HCT116 (cell line): ENCODE measurements at regions not wholly inside any gene's neighbourhood (a gene's known extent, or its start where the extent isn't known, plus 50 kb on each side); places are given as distances from the start of the nearest gene placed in this dataset.

Experiments used
- ATAC-seq: fragments of 200-7000 bp; cut with Tn5 transposase; 2 replicates; pipeline ENCODE4 v1.9.1; 2020; ENCODE audit warnings: mild to moderate bottlenecking, moderate library complexity
- BruUV-seq: library from RNA; stranded (reverse); fragments of 400-500 nt; replicated peaks from 2 replicates; lab custom pipeline; 2021; lab: Mats Ljungman, UMichigan
- CTCF ChIA-PET: fragments of 300-600 bp; sonication (Branson Sonifier 250); formaldehyde crosslinking; loops from one replicate; lab custom pipeline; 2021; ENCODE audit warnings: antibody characterized with exemption; lab: Charles Lee
- POLR2A ChIA-PET: fragments of 300-600, 350-600 bp; sonication (Branson Sonifier 250); formaldehyde crosslinking; loops from one replicate; lab custom pipeline; 2021; ENCODE audit warnings: antibody characterized with exemption; lab: Charles Lee
- RAD21 ChIA-PET, 2 experiments: fragments of 300-600 bp; sonication (Branson Sonifier 250); formaldehyde crosslinking; loops; one replicate each; lab custom pipeline; 2023; ENCODE audit warnings: low total read pairs in 2 of 2; ENCODE audit not compliant: uncharacterized antibody in 2 of 2, unreplicated experiment in 2 of 2, low non-redundant PET in 1 of 2; lab: Charles Lee
- DNase-seq: peaks from one replicate; pipeline ENCODE4 v3.0.0-alpha.2; 2010; ENCODE audit warnings: low read depth, low spot score
- H2AFZ ChIP-seq: fragments of 200-600 bp; shearing (Covaris generic), sonication (generic); 2 replicates; pipeline ENCODE4 v1.6.1; 2017; ENCODE audit warnings: low read depth, mixed run types, mixed read lengths, antibody characterized with exemption, low read length; ENCODE audit not compliant: poor library complexity, severe bottlenecking
- H3K27ac ChIP-seq: 2 replicates; pipeline ENCODE4 v1.5.1; 2012; ENCODE audit warnings: low read depth, low read length
- H3K27me3 ChIP-seq: fragments of 200-600 bp; sonication (generic); 2 replicates; pipeline ENCODE4 v1.6.1; 2016; ENCODE audit warnings: mixed run types, low read length, mixed read lengths; ENCODE audit not compliant: insufficient read depth
- H3K36me3 ChIP-seq, 2 experiments: fragments of 200-500 bp in 1 of 2; fragments of 200-600 bp in 1 of 2; sonication (Bioruptor generic) in 1 of 2; sonication (generic) in 1 of 2; 2 replicates each; pipeline versions ENCODE4 v1.5.1 to v1.6.1; 2014 to 2016; ENCODE audit warnings: low read length in 2 of 2, inconsistent platforms in 1 of 2, mixed read lengths in 1 of 2, mixed run types in 1 of 2; ENCODE audit not compliant: insufficient read depth in 2 of 2, control insufficient read depth in 1 of 2
- H3K4me1 ChIP-seq, 2 experiments: fragments of 200-600 bp in 1 of 2; sonication (generic) in 1 of 2; 2 replicates each; pipeline versions ENCODE4 v1.5.1 to v1.6.1; 2012 to 2017; ENCODE audit warnings: low read length in 2 of 2, inconsistent platforms in 1 of 2, mild to moderate bottlenecking in 1 of 2, mixed read lengths in 1 of 2, mixed run types in 1 of 2, moderate library complexity in 1 of 2; ENCODE audit not compliant: insufficient read depth in 2 of 2, control insufficient read depth in 1 of 2
- H3K4me2 ChIP-seq: fragments of 200-600 bp; sonication (generic); 2 replicates; pipeline ENCODE4 v1.6.1; 2017; ENCODE audit warnings: mixed run types, low read length, mixed read lengths
- H3K4me3 ChIP-seq, 2 experiments: fragments of 200-600 bp in 1 of 2; sonication (generic) in 1 of 2; replicated peaks in 1 of 2; 2 replicates each; pipeline ENCODE4 v1.5.1; 2011 to 2016; ENCODE audit warnings: low read length in 2 of 2, control low read depth in 1 of 2, low read depth in 1 of 2, mild to moderate bottlenecking in 1 of 2, mixed read lengths in 1 of 2, mixed run types in 1 of 2
- H3K79me2 ChIP-seq: fragments of 200-600 bp; sonication (generic); 2 replicates; pipeline ENCODE4 v1.6.1; 2017; ENCODE audit warnings: mild to moderate bottlenecking, mixed run types, low read length, moderate library complexity, mixed read lengths; ENCODE audit not compliant: insufficient read depth
- H3K9ac ChIP-seq: fragments of 200-600 bp; sonication (generic); 2 replicates; pipeline ENCODE4 v1.6.1; 2016; ENCODE audit warnings: low read length, mixed read lengths
- H3K9me2 ChIP-seq: fragments of 200-600 bp; sonication (generic), shearing (Covaris generic); 2 replicates; pipeline ENCODE4 v1.6.1; 2017; ENCODE audit warnings: mixed run types, mild to moderate bottlenecking, moderate library complexity; ENCODE audit not compliant: insufficient read depth
- H3K9me3 ChIP-seq, 2 experiments: fragments of 200-500 bp in 1 of 2; fragments of 200-600 bp in 1 of 2; sonication (Bioruptor generic) in 1 of 2; sonication (generic) in 1 of 2; 2 replicates each; pipeline ENCODE4 v1.6.1; 2014 to 2017; ENCODE audit warnings: low read length in 2 of 2, mixed read lengths in 2 of 2, inconsistent platforms in 1 of 2, low read depth in 1 of 2, mild to moderate bottlenecking in 1 of 2, mixed run types in 1 of 2, moderate library complexity in 1 of 2; ENCODE audit not compliant: control insufficient read depth in 1 of 2, insufficient read depth in 1 of 2
- H4K20me1 ChIP-seq: fragments of 200-600 bp; sonication (generic), shearing (Covaris generic); 2 replicates; pipeline ENCODE4 v1.6.1; 2017; ENCODE audit warnings: mixed run types, mild to moderate bottlenecking, moderate library complexity; ENCODE audit not compliant: insufficient read depth
- ATF3 ChIP-seq: IDR thresholded peaks from 2 replicates; pipeline ENCODE4 v1.6.1; 2012
- EZH2phosphoT487 ChIP-seq: fragments of 200-600 bp; IDR thresholded peaks from 2 replicates; pipeline ENCODE4 v1.6.1; 2018; ENCODE audit warnings: antibody characterized with exemption, borderline replicate concordance
- FOSL1 ChIP-seq: IDR thresholded peaks from 2 replicates; pipeline ENCODE4 v1.6.1; 2012; ENCODE audit warnings: low read depth
- JUND ChIP-seq: IDR thresholded peaks from 2 replicates; pipeline ENCODE4 v1.6.1; 2012
- MAX ChIP-seq: IDR thresholded peaks from 2 replicates; pipeline ENCODE4 v1.6.1; 2012
- POLR2AphosphoS5 ChIP-seq: IDR thresholded peaks from 2 replicates; pipeline ENCODE4 v1.6.1; 2011; ENCODE audit warnings: mild to moderate bottlenecking, low read depth, low read length, moderate library complexity
- RAD21 ChIP-seq: IDR thresholded peaks from 2 replicates; pipeline ENCODE4 v1.6.1; 2012; ENCODE audit warnings: low read depth, mild to moderate bottlenecking
- SIN3A ChIP-seq: IDR thresholded peaks from 2 replicates; pipeline ENCODE4 v1.6.1; 2012; ENCODE audit warnings: low read depth
- SP1 ChIP-seq: IDR thresholded peaks from 2 replicates; pipeline ENCODE4 v1.6.1; 2012; ENCODE audit warnings: low read depth
- ZNF274 ChIP-seq: fragments of 200-500 bp; sonication (Bioruptor generic); IDR thresholded peaks from 2 replicates; pipeline ENCODE4 v1.6.1; 2014; ENCODE audit warnings: mild to moderate bottlenecking, low read depth, low read length, inconsistent platforms
- intact Hi-C: fragments of 100-400 bp; cut with micrococcal nuclease; formaldehyde crosslinking; loops from 2 replicates; pipeline ENCODE4 v1.10.0; 2022
- TF ChIP-seq, protein P1 (sequence below), 3 experiments: fragments of 200-600 bp in 1 of 3; sonication (generic) in 1 of 3; IDR thresholded peaks in 2 of 3; conservative IDR thresholded peaks in 1 of 3; 2 replicates each; pipeline ENCODE4 v1.5.1; 2012 to 2017; ENCODE audit warnings: low read depth in 2 of 3, low read length in 2 of 3, antibody characterized with exemption in 1 of 3, borderline replicate concordance in 1 of 3, control low read depth in 1 of 3, mild to moderate bottlenecking in 1 of 3, mixed read lengths in 1 of 3, mixed run types in 1 of 3, moderate library complexity in 1 of 3; ENCODE audit not compliant: insufficient read depth in 1 of 3
- TF ChIP-seq, protein P2 (sequence below): IDR thresholded peaks from 2 replicates; pipeline ENCODE4 v1.6.1; 2012; ENCODE audit warnings: low read depth
- TF ChIP-seq, protein P3 (sequence below): IDR thresholded peaks from 2 replicates; pipeline ENCODE4 v1.6.1; 2011; ENCODE audit warnings: mild to moderate bottlenecking, low read length, moderate library complexity; ENCODE audit not compliant: insufficient replicate concordance; ENCODE audit errors: extremely low read depth

DNA sequence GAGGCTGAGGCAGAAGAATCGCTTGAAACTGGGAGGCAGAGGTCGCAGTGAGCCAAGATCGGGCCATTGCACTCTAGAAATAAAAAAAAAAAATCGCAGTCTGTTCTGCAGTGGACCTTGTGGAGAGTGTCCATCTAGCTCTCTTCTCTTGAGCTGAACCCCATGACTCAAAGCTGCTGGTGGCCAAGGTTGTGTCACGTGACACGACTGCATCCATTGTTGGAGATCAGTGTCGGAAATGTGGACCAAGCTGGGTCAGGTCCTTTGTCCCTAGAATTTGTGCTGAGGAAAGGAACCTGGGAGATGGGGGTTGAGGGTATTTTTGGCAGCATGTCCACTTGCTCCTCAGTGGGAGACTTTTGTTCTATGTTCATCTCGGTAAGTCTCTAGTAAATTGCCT is 564.8 kb upstream of the CDH4 start:
- no peak overlapping the region for H3K27ac ChIP-seq
- intact Hi-C loops = no loop called here
- no peak overlapping the region for H2AFZ ChIP-seq
- H3K79me2 ChIP-seq = no peaks in the 10 kb centered on the region
- H3K9ac ChIP-seq = no peak overlapping the region
- no peak overlapping the region for H3K4me2 ChIP-seq
- TF ChIP-seq, protein P1, sequence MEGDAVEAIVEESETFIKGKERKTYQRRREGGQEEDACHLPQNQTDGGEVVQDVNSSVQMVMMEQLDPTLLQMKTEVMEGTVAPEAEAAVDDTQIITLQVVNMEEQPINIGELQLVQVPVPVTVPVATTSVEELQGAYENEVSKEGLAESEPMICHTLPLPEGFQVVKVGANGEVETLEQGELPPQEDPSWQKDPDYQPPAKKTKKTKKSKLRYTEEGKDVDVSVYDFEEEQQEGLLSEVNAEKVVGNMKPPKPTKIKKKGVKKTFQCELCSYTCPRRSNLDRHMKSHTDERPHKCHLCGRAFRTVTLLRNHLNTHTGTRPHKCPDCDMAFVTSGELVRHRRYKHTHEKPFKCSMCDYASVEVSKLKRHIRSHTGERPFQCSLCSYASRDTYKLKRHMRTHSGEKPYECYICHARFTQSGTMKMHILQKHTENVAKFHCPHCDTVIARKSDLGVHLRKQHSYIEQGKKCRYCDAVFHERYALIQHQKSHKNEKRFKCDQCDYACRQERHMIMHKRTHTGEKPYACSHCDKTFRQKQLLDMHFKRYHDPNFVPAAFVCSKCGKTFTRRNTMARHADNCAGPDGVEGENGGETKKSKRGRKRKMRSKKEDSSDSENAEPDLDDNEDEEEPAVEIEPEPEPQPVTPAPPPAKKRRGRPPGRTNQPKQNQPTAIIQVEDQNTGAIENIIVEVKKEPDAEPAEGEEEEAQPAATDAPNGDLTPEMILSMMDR (IDR thresholded peaks at IDR 0.05 in 2 of 3, conservative IDR thresholded peaks at IDR 0.05 in 1 of 3; ENCODE audit: borderline replicate concordance in 1 of 3, insufficient read depth in 1 of 3, low read depth in 2 of 3, low read length in 2 of 3) = no peak
- TF ChIP-seq ATF3 = no peak
- no peak for TF ChIP-seq SIN3A
- TF ChIP-seq JUND = no peak
- TF ChIP-seq SP1 = no peak
- TF ChIP-seq RAD21 = no peak
- TF ChIP-seq, protein P2, sequence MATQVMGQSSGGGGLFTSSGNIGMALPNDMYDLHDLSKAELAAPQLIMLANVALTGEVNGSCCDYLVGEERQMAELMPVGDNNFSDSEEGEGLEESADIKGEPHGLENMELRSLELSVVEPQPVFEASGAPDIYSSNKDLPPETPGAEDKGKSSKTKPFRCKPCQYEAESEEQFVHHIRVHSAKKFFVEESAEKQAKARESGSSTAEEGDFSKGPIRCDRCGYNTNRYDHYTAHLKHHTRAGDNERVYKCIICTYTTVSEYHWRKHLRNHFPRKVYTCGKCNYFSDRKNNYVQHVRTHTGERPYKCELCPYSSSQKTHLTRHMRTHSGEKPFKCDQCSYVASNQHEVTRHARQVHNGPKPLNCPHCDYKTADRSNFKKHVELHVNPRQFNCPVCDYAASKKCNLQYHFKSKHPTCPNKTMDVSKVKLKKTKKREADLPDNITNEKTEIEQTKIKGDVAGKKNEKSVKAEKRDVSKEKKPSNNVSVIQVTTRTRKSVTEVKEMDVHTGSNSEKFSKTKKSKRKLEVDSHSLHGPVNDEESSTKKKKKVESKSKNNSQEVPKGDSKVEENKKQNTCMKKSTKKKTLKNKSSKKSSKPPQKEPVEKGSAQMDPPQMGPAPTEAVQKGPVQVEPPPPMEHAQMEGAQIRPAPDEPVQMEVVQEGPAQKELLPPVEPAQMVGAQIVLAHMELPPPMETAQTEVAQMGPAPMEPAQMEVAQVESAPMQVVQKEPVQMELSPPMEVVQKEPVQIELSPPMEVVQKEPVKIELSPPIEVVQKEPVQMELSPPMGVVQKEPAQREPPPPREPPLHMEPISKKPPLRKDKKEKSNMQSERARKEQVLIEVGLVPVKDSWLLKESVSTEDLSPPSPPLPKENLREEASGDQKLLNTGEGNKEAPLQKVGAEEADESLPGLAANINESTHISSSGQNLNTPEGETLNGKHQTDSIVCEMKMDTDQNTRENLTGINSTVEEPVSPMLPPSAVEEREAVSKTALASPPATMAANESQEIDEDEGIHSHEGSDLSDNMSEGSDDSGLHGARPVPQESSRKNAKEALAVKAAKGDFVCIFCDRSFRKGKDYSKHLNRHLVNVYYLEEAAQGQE = no peak
- TF ChIP-seq ZNF274 = no peak
- no peak for TF ChIP-seq MAX
- no peak for TF ChIP-seq FOSL1
- no peak for TF ChIP-seq POLR2AphosphoS5
- no peak for TF ChIP-seq EZH2phosphoT487
- TF ChIP-seq, protein P3, sequence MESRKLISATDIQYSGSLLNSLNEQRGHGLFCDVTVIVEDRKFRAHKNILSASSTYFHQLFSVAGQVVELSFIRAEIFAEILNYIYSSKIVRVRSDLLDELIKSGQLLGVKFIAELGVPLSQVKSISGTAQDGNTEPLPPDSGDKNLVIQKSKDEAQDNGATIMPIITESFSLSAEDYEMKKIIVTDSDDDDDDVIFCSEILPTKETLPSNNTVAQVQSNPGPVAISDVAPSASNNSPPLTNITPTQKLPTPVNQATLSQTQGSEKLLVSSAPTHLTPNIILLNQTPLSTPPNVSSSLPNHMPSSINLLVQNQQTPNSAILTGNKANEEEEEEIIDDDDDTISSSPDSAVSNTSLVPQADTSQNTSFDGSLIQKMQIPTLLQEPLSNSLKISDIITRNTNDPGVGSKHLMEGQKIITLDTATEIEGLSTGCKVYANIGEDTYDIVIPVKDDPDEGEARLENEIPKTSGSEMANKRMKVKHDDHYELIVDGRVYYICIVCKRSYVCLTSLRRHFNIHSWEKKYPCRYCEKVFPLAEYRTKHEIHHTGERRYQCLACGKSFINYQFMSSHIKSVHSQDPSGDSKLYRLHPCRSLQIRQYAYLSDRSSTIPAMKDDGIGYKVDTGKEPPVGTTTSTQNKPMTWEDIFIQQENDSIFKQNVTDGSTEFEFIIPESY = no peak
- TF ChIP-seq, all 23 proteins: peak for 0
- H3K9me2 ChIP-seq = no peaks in the 10 kb centered on the region
- H3K27me3 ChIP-seq = no peaks in the 10 kb centered on the region
- peaks cover 7 to 29% of the 10 kb centered on the region in 2 experiments; a peak in 2 of 4 replicates for H3K9me3 ChIP-seq
- H3K4me3 ChIP-seq = no peak overlapping the region
- no peaks in the 10 kb centered on the region for H4K20me1 ChIP-seq
- BruUV-seq = no TSS peak
- ATAC-seq (no peak), DNase-seq (no peak)
- POLR2A ChIA-PET = no interaction called here
- RAD21 ChIA-PET = no interaction called here
- CTCF ChIA-PET = no interaction called here
- no peaks in the 10 kb centered on the region for H3K4me1 ChIP-seq
- no peaks in the 10 kb centered on the region for H3K36me3 ChIP-seq
